ENCODE measurements at regions not wholly inside any gene's neighbourhood (a gene's known extent, or its start where the extent isn't known, plus 50 kb on each side); places are given as distances from the start of the nearest gene placed in this dataset.

DNA sequence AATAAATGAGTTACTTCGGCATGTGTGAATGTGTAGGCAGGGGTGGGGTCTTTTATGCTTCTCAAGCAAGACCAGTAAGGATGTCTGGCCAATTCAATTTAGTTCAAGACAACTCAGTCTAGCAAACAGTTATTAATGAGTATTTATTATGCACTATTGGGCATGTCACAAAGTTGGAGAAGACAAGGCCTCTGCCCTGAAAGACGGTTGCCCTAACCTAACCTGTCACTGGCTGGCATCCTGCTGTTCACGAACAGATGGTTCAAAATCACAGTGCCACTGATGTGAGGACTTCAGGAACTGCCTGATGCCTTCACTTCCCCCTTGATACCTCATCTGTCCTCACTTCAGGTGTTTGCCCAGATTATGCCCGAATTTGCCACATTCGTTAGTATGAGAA, 217.8 kb downstream of the SOX2 start:
- no peak overlapping the region for H3K4me2 ChIP-seq (ENCODE audit: insufficient read depth, low read length)
- no peak overlapping the region for H3K4me3 ChIP-seq (ENCODE audit: insufficient read depth, low read length)
- DNase-seq (ENCODE audit: insufficient read length, low spot score, missing footprints) = no peak

GRCh38 chr3:181930105-181930504, 218.4 kb downstream of the SOX2 start:
- no peaks in the 10 kb centered on the region for H3K4me1 ChIP-seq (ENCODE audit: insufficient read depth, low read length)
- no peaks in the 10 kb centered on the region for H3K27me3 ChIP-seq (ENCODE audit: insufficient read depth, low read length)
- H3K36me3 ChIP-seq (ENCODE audit: insufficient read depth, low read length) = no peaks in the 10 kb centered on the region
- H3K27ac ChIP-seq (ENCODE audit: low read depth, low read length) = no peak overlapping the region
- TF ChIP-seq CTCF (IDR thresholded peaks at IDR 0.05; ENCODE audit: extremely low read depth, low read depth, low read length) = no peak
- H2AFZ ChIP-seq (ENCODE audit: low read length) = no peak overlapping the region
- H4K20me1 ChIP-seq (ENCODE audit: insufficient read depth, low read length) = no peaks in the 10 kb centered on the region
- H3K4me2 ChIP-seq (ENCODE audit: insufficient read depth, low read length) = no peak overlapping the region
- DNase-seq (ENCODE audit: insufficient read length, low spot score, missing footprints) = no peak
- H3K79me2 ChIP-seq (ENCODE audit: insufficient read depth, low read length) = no peaks in the 10 kb centered on the region
- no peaks in the 10 kb centered on the region for H3K9me3 ChIP-seq (ENCODE audit: low read depth, low read length)
- H3K4me3 ChIP-seq (ENCODE audit: insufficient read depth, low read length) = no peak overlapping the region

More for the DNA sequence above, 217.8 kb downstream of the SOX2 start:
- no peaks in the 10 kb centered on the region for H3K9me3 ChIP-seq (ENCODE audit: low read depth, low read length)
- no peak overlapping the region for H2AFZ ChIP-seq (ENCODE audit: low read length)
- H3K36me3 ChIP-seq (ENCODE audit: insufficient read depth, low read length) = no peaks in the 10 kb centered on the region
- H3K27me3 ChIP-seq (ENCODE audit: insufficient read depth, low read length) = no peaks in the 10 kb centered on the region
- TF ChIP-seq CTCF (IDR thresholded peaks at IDR 0.05; ENCODE audit: extremely low read depth, low read depth, low read length) = no peak
- no peak overlapping the region for H3K27ac ChIP-seq (ENCODE audit: low read depth, low read length)
- H3K4me1 ChIP-seq (ENCODE audit: insufficient read depth, low read length) = no peaks in the 10 kb centered on the region
- H3K79me2 ChIP-seq (ENCODE audit: insufficient read depth, low read length) = no peaks in the 10 kb centered on the region
- no peaks in the 10 kb centered on the region for H4K20me1 ChIP-seq (ENCODE audit: insufficient read depth, low read length)

- no peaks in the 10 kb centered on the region for H3K36me3 ChIP-seq (ENCODE audit: insufficient read depth, low read length)
- H2AFZ ChIP-seq (ENCODE audit: low read length) = no peak overlapping the region
- TF ChIP-seq CTCF (IDR thresholded peaks at IDR 0.05; ENCODE audit: extremely low read depth, low read depth, low read length) = no peak
- no peaks in the 10 kb centered on the region for H3K27me3 ChIP-seq (ENCODE audit: insufficient read depth, low read length)
- no peak overlapping the region for H3K27ac ChIP-seq (ENCODE audit: low read depth, low read length)
- no peaks in the 10 kb centered on the region for H3K4me1 ChIP-seq (ENCODE audit: insufficient read depth, low read length)
- no peaks in the 10 kb centered on the region for H3K9me3 ChIP-seq (ENCODE audit: low read depth, low read length)
- no peaks in the 10 kb centered on the region for H4K20me1 ChIP-seq (ENCODE audit: insufficient read depth, low read length)
- H3K79me2 ChIP-seq (ENCODE audit: insufficient read depth, low read length) = no peaks in the 10 kb centered on the region
- no peak overlapping the region for H3K4me3 ChIP-seq (ENCODE audit: insufficient read depth, low read length)
- no peak for DNase-seq (ENCODE audit: insufficient read length, low spot score, missing footprints)
- H3K4me2 ChIP-seq (ENCODE audit: insufficient read depth, low read length) = no peak overlapping the region
Measured at GRCh38 chr3:181932039-181932438, 220.3 kb downstream of the SOX2 start.

GRCh38 chr3:181933052-181933618, 221.4 kb downstream of the SOX2 start:
- Histone ChIP-seq H3K4me2 (ENCODE audit: insufficient read depth, low read length) (no peak overlapping the region), H3K79me2 (ENCODE audit: insufficient read depth, low read length) (no peaks in the 10 kb centered on the region), H3K4me1 (ENCODE audit: insufficient read depth, low read length) (no peaks in the 10 kb centered on the region), H3K36me3 (ENCODE audit: insufficient read depth, low read length) (no peaks in the 10 kb centered on the region), H3K4me3 (ENCODE audit: insufficient read depth, low read length) (no peak overlapping the region), H3K9me3 (ENCODE audit: low read depth, low read length) (no peaks in the 10 kb centered on the region), H3K27me3 (ENCODE audit: insufficient read depth, low read length) (no peaks in the 10 kb centered on the region), H2AFZ (ENCODE audit: low read length) (no peak overlapping the region), H3K27ac (ENCODE audit: low read depth, low read length) (no peak overlapping the region), H4K20me1 (ENCODE audit: insufficient read depth, low read length) (no peaks in the 10 kb centered on the region)
- DNase-seq (ENCODE audit: insufficient read length, low spot score, missing footprints) = no peak
- no peak for TF ChIP-seq CTCF (IDR thresholded peaks at IDR 0.05; ENCODE audit: extremely low read depth, low read depth, low read length)
